Smooth muscle cell (in vitro differentiated cells): ENCODE measurements at regions not wholly inside any gene's neighbourhood (a gene's known extent, or its start where the extent isn't known, plus 50 kb on each side); places are given as distances from the start of the nearest gene placed in this dataset.
"Not testable (repeated sequence)": the region's sequence is repeated elsewhere in the genome, so short reads cannot be mapped to it uniquely, and the experiment has no call there.

Experiments used
- DNase-seq: peaks from one replicate; lab custom pipeline; 2025; ENCODE audit not compliant: unreplicated experiment; lab: John Stamatoyannopoulos, UW
- H2AFZ ChIP-seq: fragments of 200-600 bp; sonication (generic); 2 replicates; pipeline ENCODE4 v1.6.0; 2016; ENCODE audit warnings: antibody characterized with exemption, low read depth, mild to moderate bottlenecking
- H3F3A ChIP-seq: fragments of 200-600 bp; sonication (generic); 2 replicates; pipeline ENCODE4 v1.6.0; 2017; ENCODE audit warnings: antibody characterized with exemption, low read depth
- H3K27ac ChIP-seq: fragments of 200-600 bp; sonication (generic); 2 replicates; pipeline ENCODE4 v1.5.1; 2016; ENCODE audit warnings: low read depth, mild to moderate bottlenecking
- H3K27me3 ChIP-seq: fragments of 200-600 bp; sonication (generic); 2 replicates; pipeline ENCODE4 v1.6.1; 2016; ENCODE audit warnings: low read depth, mild to moderate bottlenecking
- H3K36me3 ChIP-seq: fragments of 200-600 bp; sonication (generic); 2 replicates; pipeline ENCODE4 v1.5.1; 2016; ENCODE audit warnings: low read depth
- H3K4me1 ChIP-seq: fragments of 200-600 bp; sonication (generic); 2 replicates; pipeline ENCODE4 v1.5.1; 2016; ENCODE audit warnings: low read depth
- H3K4me2 ChIP-seq: fragments of 200-600 bp; sonication (generic); 2 replicates; pipeline ENCODE4 v1.6.0; 2016; ENCODE audit warnings: mild to moderate bottlenecking
- H3K4me3 ChIP-seq: fragments of 200-600 bp; sonication (generic); 2 replicates; pipeline ENCODE4 v1.5.1; 2016; ENCODE audit warnings: mild to moderate bottlenecking
- H3K79me2 ChIP-seq: fragments of 200-600 bp; sonication (generic); 2 replicates; pipeline ENCODE4 v1.6.0; 2016; ENCODE audit warnings: low read depth, mild to moderate bottlenecking
- H3K9ac ChIP-seq: fragments of 200-600 bp; sonication (generic); 2 replicates; pipeline ENCODE4 v1.6.0; 2016; ENCODE audit warnings: low read depth
- H3K9me3 ChIP-seq: fragments of 200-600 bp; sonication (generic); replicated peaks from 2 replicates; pipeline ENCODE4 v1.5.1; 2016; ENCODE audit warnings: low read depth
- H4K20me1 ChIP-seq: fragments of 200-600 bp; sonication (generic); 2 replicates; pipeline ENCODE4 v1.6.0; 2016; ENCODE audit warnings: low read depth
- WGBS: methylation state at CpG from one replicate; pipeline ENCODE4 v1.1.7; 2016; ENCODE audit warnings: low lambda C conversion rate; 5-methylcytosine and 5-hydroxymethylcytosine counted together
- TF ChIP-seq, protein P1 (sequence below): fragments of 200-600 bp; sonication (generic); IDR thresholded peaks from 2 replicates; pipeline ENCODE4 v1.5.1; 2017; ENCODE audit warnings: borderline replicate concordance, mild to moderate bottlenecking, antibody characterized with exemption; ENCODE audit not compliant: insufficient read depth, poor library complexity, severe bottlenecking

DNA sequence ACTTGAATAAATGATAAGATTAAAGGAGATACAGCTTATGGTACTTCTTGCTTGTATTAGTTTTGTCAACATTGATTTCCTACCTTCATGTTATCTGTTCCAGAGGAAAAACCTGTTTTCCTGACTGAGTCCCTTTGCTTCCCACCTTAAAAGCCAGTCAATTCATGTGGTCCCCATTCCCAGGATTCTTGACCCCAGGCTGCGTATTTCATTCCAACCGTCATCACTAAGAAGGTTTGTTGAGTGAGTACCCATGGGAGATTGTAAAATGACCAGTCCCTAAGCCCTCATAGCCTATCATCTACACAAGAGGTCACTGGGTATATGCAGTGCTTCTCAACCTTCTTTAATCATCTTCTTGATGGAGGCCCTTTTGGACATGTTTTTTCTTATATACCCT, 52.2 kb downstream of the BEX3 start:
- Histone ChIP-seq H3K9me3 (no peaks in the 10 kb centered on the region), H3K27ac (no peak overlapping the region), H3K9ac (no peak overlapping the region), H4K20me1 (no peaks in the 10 kb centered on the region), H3K4me1 (no peaks in the 10 kb centered on the region), H3K27me3 (no peaks in the 10 kb centered on the region), H3K4me3 (no peak overlapping the region), H3F3A (no peaks in the 10 kb centered on the region), H3K79me2 (no peaks in the 10 kb centered on the region), H3K4me2 (no peak overlapping the region), H3K36me3 (no peaks in the 10 kb centered on the region), H2AFZ (no peak overlapping the region)
- DNase-seq = no peak
- WGBS = 73% methylated on average over 2 of the region's 2 CpGs
- TF ChIP-seq, protein P1, sequence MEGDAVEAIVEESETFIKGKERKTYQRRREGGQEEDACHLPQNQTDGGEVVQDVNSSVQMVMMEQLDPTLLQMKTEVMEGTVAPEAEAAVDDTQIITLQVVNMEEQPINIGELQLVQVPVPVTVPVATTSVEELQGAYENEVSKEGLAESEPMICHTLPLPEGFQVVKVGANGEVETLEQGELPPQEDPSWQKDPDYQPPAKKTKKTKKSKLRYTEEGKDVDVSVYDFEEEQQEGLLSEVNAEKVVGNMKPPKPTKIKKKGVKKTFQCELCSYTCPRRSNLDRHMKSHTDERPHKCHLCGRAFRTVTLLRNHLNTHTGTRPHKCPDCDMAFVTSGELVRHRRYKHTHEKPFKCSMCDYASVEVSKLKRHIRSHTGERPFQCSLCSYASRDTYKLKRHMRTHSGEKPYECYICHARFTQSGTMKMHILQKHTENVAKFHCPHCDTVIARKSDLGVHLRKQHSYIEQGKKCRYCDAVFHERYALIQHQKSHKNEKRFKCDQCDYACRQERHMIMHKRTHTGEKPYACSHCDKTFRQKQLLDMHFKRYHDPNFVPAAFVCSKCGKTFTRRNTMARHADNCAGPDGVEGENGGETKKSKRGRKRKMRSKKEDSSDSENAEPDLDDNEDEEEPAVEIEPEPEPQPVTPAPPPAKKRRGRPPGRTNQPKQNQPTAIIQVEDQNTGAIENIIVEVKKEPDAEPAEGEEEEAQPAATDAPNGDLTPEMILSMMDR = no peak

DNA sequence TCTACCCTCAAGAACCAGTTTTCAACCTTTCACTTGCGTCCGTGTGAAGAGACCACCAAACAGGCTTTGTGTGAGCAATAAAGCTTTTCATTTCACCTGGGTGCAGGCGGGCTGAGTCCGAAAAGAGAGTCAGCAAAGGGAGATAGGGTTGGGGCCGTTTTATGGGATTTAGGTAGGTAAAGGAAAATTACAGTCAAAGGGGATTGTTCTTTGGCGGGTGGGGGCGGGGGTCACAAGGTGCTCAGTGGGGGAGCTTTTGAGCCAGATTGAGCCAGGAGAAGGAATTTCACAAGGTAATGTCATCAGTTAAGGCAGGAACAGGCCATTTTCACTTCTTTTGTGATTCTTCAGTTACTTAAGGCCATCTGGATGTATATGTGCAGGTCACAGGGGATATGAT, 52.7 kb downstream of the BEX3 start:
- not testable (repeated sequence) for H3F3A ChIP-seq, H2AFZ ChIP-seq, DNase-seq, H3K4me3 ChIP-seq, H3K27ac ChIP-seq, H3K4me2 ChIP-seq, H3K36me3 ChIP-seq, H3K4me1 ChIP-seq, H3K9ac ChIP-seq, H3K9me3 ChIP-seq, H3K79me2 ChIP-seq, H4K20me1 ChIP-seq, H3K27me3 ChIP-seq
- 75% methylated on average over 7 of the region's 7 CpGs for WGBS

DNA sequence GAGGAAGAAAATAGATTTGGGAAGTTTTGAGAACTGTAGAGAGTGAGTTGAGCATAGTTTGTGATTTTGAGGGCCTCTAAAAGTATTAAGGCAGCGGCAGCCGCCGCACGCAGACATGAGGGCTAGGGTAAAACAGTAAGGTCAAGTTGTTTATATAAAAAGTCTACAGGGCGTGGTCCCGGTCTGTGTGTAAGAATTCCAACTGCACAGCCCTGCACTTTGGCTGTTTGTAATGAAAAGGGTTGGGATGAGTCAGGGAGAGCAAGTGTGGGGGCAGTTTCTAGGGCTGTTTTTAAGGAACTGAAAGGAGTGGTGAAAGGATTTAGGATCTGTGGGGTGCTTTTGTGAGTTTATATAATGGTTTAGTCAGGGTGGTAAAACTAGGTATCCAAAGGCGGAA, 55.0 kb downstream of the BEX3 start:
- no peaks in the 10 kb centered on the region for H3K79me2 ChIP-seq
- no peak overlapping the region for H3K4me3 ChIP-seq
- no peaks in the 10 kb centered on the region for H3K4me1 ChIP-seq
- H3F3A ChIP-seq = no peaks in the 10 kb centered on the region
- no peak overlapping the region for H3K4me2 ChIP-seq
- no peaks in the 10 kb centered on the region for H3K27me3 ChIP-seq
- no peak overlapping the region for H3K27ac ChIP-seq
- H3K9ac ChIP-seq = no peak overlapping the region
- 74% methylated on average over 7 of the region's 7 CpGs for WGBS
- no peaks in the 10 kb centered on the region for H3K36me3 ChIP-seq
- H4K20me1 ChIP-seq = no peaks in the 10 kb centered on the region
- no peak overlapping the region for H2AFZ ChIP-seq
- no peak for DNase-seq
- H3K9me3 ChIP-seq = no peaks in the 10 kb centered on the region
- TF ChIP-seq, protein P1 = no peak

DNA sequence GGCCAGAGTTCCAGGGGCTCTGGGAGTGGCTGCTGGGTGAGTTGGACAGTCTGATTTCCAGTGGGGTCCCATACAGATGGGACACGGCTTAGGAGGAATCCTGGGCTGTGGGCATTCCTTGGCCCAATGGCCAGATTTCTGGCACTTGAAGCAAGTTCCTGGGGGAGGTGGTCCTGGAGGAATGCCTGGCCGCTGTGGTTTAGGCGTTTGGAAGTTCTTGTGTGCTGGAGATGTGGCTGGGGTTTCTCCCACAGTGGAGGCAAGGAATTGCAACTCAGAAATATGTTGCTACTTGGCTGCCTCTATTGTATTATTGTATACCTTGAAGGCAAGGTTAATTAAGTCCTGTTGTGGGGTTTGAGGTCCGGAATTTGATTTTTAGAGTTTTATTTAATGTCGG, 56.5 kb downstream of the BEX3 start:
- H3K9ac ChIP-seq, H3K9me3 ChIP-seq, DNase-seq, H2AFZ ChIP-seq, H3K36me3 ChIP-seq, H4K20me1 ChIP-seq, H3K4me2 ChIP-seq, H3F3A ChIP-seq, H3K4me1 ChIP-seq, H3K4me3 ChIP-seq, H3K27ac ChIP-seq, H3K79me2 ChIP-seq, H3K27me3 ChIP-seq: not testable (repeated sequence)
- WGBS = 73% methylated on average over 5 of the region's 5 CpGs

DNA sequence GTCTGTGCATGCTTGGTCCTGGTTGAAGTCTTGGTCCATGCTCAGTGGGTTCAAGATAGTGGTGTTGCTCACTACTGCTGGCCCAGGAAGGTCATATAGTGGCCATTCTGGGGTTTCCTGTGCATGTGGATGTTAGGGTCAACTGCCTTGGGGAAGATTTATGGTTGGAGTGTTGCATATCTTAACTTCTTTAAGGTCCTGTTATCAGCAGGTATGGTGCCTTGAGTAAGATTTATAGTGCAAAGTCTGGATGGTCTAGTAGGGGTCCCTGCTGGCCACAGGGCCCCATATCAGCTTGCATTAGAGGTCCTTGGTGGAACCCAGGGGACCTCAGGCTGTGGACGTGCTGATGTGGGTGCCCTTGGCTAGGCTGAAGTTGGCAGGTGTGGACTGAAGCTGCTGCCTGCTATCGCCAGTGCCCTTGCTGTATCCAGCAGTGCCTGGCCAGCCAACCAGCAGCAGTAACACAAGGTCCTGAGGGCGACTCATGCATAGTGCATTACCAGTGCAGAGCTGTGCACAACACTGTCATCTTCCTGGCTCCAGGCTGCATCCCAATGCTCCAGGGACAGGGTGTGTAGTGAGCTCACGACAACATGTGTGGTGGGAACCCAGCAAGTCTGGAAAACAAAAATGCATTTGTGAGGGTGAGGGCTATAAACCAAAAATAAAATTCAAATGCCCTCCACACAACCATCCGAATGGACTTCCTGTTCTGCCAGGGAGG, 61.0 kb downstream of the BEX3 start:
- Histone ChIP-seq H3K9me3 (no peaks in the 10 kb centered on the region), H3K27ac (no peak overlapping the region), H2AFZ (no peak overlapping the region), H3K36me3 (no peaks in the 10 kb centered on the region), H3K79me2 (no peaks in the 10 kb centered on the region), H4K20me1 (no peaks in the 10 kb centered on the region), H3K27me3 (no peaks in the 10 kb centered on the region), H3K4me1 (no peaks in the 10 kb centered on the region), H3K9ac (no peak overlapping the region), H3K4me3 (no peak overlapping the region), H3F3A (no peaks in the 10 kb centered on the region), H3K4me2 (no peak overlapping the region)
- TF ChIP-seq, protein P1 = no peak
- WGBS = 81% methylated on average over 5 of the region's 5 CpGs
- DNase-seq = no peak
